ENCODE measurements at regions not wholly inside any gene's neighbourhood (a gene's known extent, or its start where the extent isn't known, plus 50 kb on each side); places are given as distances from the start of the nearest gene placed in this dataset.

DNA sequence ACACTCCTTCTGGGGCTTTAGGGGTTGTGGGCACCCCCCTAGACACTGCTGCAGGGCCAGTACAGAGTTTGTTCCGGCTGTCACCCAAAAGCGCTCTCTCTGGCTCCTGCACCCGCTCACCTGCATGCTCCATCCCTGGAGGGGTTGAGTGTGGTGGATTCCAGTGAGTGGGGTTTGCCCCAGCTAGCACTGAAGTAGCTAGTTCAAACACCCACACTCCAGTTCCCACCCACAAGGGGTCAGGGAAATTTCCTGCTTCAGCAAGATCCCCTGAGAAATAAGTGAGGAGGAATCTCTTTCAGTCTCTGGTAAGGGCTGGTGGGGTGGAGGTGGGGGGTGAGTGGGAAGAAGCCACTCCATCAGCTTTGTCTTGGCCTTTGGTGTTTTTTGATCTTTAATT is 73.6 kb downstream of the TMEM17 start:
- Histone ChIP-seq H3K9me2 (ENCODE audit: insufficient read depth, low read length) (no peaks in the 10 kb centered on the region), H4K20me1 (ENCODE audit: insufficient read depth) (no peaks in the 10 kb centered on the region), H3K79me2 (replicated peaks; ENCODE audit: insufficient read depth, low read length) (no peaks in the 10 kb centered on the region), H2AFZ (ENCODE audit: low read depth, low read length) (no peak overlapping the region), H3K9me3 (ENCODE audit: low read length) (peaks cover 3% of the 10 kb centered on the region), H3K36me3 (ENCODE audit: insufficient read depth, low read length) (no peaks in the 10 kb centered on the region), H3K27me3 (ENCODE audit: insufficient read depth, low read depth, low read length) (no peaks in the 10 kb centered on the region), H3F3A (ENCODE audit: insufficient read depth, low read length, poor library complexity, severe bottlenecking) (no peaks in the 10 kb centered on the region), H3K4me3 (ENCODE audit: low read length) (no peak overlapping the region), H3K9ac (ENCODE audit: low read length) (no peak overlapping the region), H3K4me2 (ENCODE audit: low read length) (no peak overlapping the region), H3K27ac (ENCODE audit: low read length) (no peak overlapping the region)
- TF ChIP-seq EP300 (conservative IDR thresholded peaks at IDR 0.05; ENCODE audit: poor library complexity, severe bottlenecking) (no peak), POLR2AphosphoS5 (IDR thresholded peaks at IDR 0.05) (no peak), MXI1 (conservative IDR thresholded peaks at IDR 0.05; ENCODE audit: poor library complexity, severe bottlenecking) (no peak), RAD21 (conservative IDR thresholded peaks at IDR 0.05) (no peak), SMC3 (conservative IDR thresholded peaks at IDR 0.05; ENCODE audit: poor library complexity) (no peak), TAF1 (IDR thresholded peaks at IDR 0.05; ENCODE audit: low read depth) (no peak), EZH2 (IDR thresholded peaks at IDR 0.05; ENCODE audit: borderline replicate concordance, insufficient read depth, low read length, poor library complexity, severe bottlenecking) (no peak)
- TF ChIP-seq, protein P1, sequence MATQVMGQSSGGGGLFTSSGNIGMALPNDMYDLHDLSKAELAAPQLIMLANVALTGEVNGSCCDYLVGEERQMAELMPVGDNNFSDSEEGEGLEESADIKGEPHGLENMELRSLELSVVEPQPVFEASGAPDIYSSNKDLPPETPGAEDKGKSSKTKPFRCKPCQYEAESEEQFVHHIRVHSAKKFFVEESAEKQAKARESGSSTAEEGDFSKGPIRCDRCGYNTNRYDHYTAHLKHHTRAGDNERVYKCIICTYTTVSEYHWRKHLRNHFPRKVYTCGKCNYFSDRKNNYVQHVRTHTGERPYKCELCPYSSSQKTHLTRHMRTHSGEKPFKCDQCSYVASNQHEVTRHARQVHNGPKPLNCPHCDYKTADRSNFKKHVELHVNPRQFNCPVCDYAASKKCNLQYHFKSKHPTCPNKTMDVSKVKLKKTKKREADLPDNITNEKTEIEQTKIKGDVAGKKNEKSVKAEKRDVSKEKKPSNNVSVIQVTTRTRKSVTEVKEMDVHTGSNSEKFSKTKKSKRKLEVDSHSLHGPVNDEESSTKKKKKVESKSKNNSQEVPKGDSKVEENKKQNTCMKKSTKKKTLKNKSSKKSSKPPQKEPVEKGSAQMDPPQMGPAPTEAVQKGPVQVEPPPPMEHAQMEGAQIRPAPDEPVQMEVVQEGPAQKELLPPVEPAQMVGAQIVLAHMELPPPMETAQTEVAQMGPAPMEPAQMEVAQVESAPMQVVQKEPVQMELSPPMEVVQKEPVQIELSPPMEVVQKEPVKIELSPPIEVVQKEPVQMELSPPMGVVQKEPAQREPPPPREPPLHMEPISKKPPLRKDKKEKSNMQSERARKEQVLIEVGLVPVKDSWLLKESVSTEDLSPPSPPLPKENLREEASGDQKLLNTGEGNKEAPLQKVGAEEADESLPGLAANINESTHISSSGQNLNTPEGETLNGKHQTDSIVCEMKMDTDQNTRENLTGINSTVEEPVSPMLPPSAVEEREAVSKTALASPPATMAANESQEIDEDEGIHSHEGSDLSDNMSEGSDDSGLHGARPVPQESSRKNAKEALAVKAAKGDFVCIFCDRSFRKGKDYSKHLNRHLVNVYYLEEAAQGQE (IDR thresholded peaks at IDR 0.05; ENCODE audit: borderline replicate concordance): no peak
- TF ChIP-seq, protein P2, sequence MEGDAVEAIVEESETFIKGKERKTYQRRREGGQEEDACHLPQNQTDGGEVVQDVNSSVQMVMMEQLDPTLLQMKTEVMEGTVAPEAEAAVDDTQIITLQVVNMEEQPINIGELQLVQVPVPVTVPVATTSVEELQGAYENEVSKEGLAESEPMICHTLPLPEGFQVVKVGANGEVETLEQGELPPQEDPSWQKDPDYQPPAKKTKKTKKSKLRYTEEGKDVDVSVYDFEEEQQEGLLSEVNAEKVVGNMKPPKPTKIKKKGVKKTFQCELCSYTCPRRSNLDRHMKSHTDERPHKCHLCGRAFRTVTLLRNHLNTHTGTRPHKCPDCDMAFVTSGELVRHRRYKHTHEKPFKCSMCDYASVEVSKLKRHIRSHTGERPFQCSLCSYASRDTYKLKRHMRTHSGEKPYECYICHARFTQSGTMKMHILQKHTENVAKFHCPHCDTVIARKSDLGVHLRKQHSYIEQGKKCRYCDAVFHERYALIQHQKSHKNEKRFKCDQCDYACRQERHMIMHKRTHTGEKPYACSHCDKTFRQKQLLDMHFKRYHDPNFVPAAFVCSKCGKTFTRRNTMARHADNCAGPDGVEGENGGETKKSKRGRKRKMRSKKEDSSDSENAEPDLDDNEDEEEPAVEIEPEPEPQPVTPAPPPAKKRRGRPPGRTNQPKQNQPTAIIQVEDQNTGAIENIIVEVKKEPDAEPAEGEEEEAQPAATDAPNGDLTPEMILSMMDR (IDR thresholded peaks at IDR 0.05; ENCODE audit: poor library complexity, severe bottlenecking): no peak

DNA sequence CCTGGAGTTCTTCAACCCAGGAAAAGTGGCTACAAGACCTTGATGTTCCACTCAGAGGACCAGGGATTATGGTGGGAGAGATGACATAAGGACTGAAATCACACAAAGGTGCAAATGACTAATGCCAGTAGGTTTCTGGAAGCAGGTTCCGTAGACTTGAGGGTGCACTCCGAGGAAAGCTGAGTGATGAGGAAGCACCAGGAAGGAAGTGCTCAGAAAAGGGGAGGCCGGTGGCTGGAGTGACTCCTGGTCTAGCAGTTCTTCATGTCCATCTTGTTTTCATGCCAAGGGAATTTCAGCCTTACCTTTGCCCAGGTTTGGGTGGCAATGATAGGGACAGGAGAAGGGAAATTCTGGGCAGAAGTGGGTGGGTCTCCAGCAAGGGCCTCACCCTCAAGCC is 74.5 kb downstream of the TMEM17 start:
- Histone ChIP-seq H3K4me3 (ENCODE audit: low read length) (no peak overlapping the region), H3K36me3 (ENCODE audit: insufficient read depth, low read length) (no peaks in the 10 kb centered on the region), H4K20me1 (ENCODE audit: insufficient read depth) (no peaks in the 10 kb centered on the region), H3K27ac (ENCODE audit: low read length) (no peak overlapping the region), H3K9ac (ENCODE audit: low read length) (no peak overlapping the region), H3K9me3 (ENCODE audit: low read length) (peaks cover 3% of the 10 kb centered on the region), H3K9me2 (ENCODE audit: insufficient read depth, low read length) (no peaks in the 10 kb centered on the region), H3F3A (ENCODE audit: insufficient read depth, low read length, poor library complexity, severe bottlenecking) (no peaks in the 10 kb centered on the region), H3K27me3 (ENCODE audit: insufficient read depth, low read depth, low read length) (no peaks in the 10 kb centered on the region), H3K4me2 (ENCODE audit: low read length) (no peak overlapping the region), H3K79me2 (replicated peaks; ENCODE audit: insufficient read depth, low read length) (no peaks in the 10 kb centered on the region), H2AFZ (ENCODE audit: low read depth, low read length) (no peak overlapping the region)
- TF ChIP-seq, protein P1 (IDR thresholded peaks at IDR 0.05; ENCODE audit: borderline replicate concordance): no peak
- no peak for TF ChIP-seq EZH2 (IDR thresholded peaks at IDR 0.05; ENCODE audit: borderline replicate concordance, insufficient read depth, low read length, poor library complexity, severe bottlenecking)
- TF ChIP-seq TAF1 (IDR thresholded peaks at IDR 0.05; ENCODE audit: low read depth): no peak
- TF ChIP-seq EP300 (conservative IDR thresholded peaks at IDR 0.05; ENCODE audit: poor library complexity, severe bottlenecking): no peak
- no peak for TF ChIP-seq POLR2AphosphoS5 (IDR thresholded peaks at IDR 0.05)
- no peak for TF ChIP-seq MXI1 (conservative IDR thresholded peaks at IDR 0.05; ENCODE audit: poor library complexity, severe bottlenecking)
- TF ChIP-seq, protein P2 (IDR thresholded peaks at IDR 0.05; ENCODE audit: poor library complexity, severe bottlenecking): no peak
- no peak for TF ChIP-seq RAD21 (conservative IDR thresholded peaks at IDR 0.05)
- TF ChIP-seq SMC3 (conservative IDR thresholded peaks at IDR 0.05; ENCODE audit: poor library complexity): no peak
